ENCODE measurements at regions not wholly inside any gene's neighbourhood (a gene's known extent, or its start where the extent isn't known, plus 50 kb on each side); places are given as distances from the start of the nearest gene placed in this dataset.

- no peak for DNase-seq
Observed at GRCh38 chr3:99286266-99286845, 352.0 kb upstream of the COL8A1 start.

- no peak for DNase-seq
Observed at GRCh38 chr3:99269606-99270351, 368.3 kb upstream of the DCBLD2 start.

- no peak for DNase-seq
Observed at GRCh38 chr3:99256788-99257187, 355.3 kb upstream of the DCBLD2 start.

GRCh38 chr3:99253963-99254355 lies 352.5 kb upstream of the DCBLD2 start:
- no peak for DNase-seq

GRCh38 chr3:99250821-99251355 lies 349.4 kb upstream of the DCBLD2 start:
- DNase-seq = no peak

- no peak for DNase-seq
Observed at GRCh38 chr3:99250272-99250671, 348.8 kb upstream of the DCBLD2 start.

- no peak for DNase-seq
Observed at GRCh38 chr3:99249627-99250026, 348.1 kb upstream of the DCBLD2 start.

- DNase-seq = no peak
Observed at GRCh38 chr3:99248913-99249312, 347.4 kb upstream of the DCBLD2 start.

GRCh38 chr3:99248130-99248529 lies 346.6 kb upstream of the DCBLD2 start:
- DNase-seq = no peak

GRCh38 chr3:99246010-99246654 lies 344.6 kb upstream of the DCBLD2 start:
- DNase-seq = no peak

- no peak for DNase-seq
Observed at GRCh38 chr3:99242271-99242670, 340.8 kb upstream of the DCBLD2 start.

- no peak for DNase-seq
Observed at GRCh38 chr3:99240700-99241099, 339.2 kb upstream of the DCBLD2 start.

GRCh38 chr3:99236576-99236975 lies 335.1 kb upstream of the DCBLD2 start:
- no peak for DNase-seq

GRCh38 chr3:99232696-99233095 lies 331.2 kb upstream of the DCBLD2 start:
- DNase-seq = no peak

- DNase-seq = no peak
Observed at GRCh38 chr3:99218468-99218867, 317.0 kb upstream of the DCBLD2 start.

- DNase-seq = no peak
Observed at GRCh38 chr3:99212969-99213368, 311.5 kb upstream of the DCBLD2 start.

- DNase-seq = no peak
Observed at GRCh38 chr3:99211309-99211708, 309.8 kb upstream of the DCBLD2 start.

- DNase-seq = no peak
Observed at GRCh38 chr3:99199021-99199420, 297.5 kb upstream of the DCBLD2 start.

- DNase-seq = no peak
Observed at GRCh38 chr3:99191186-99191585, 289.7 kb upstream of the DCBLD2 start.

GRCh38 chr3:99188936-99189335 lies 287.4 kb upstream of the DCBLD2 start:
- no peak for DNase-seq

- DNase-seq = no peak
Observed at GRCh38 chr3:99186016-99186415, 284.5 kb upstream of the DCBLD2 start.

- no peak for DNase-seq
Observed at GRCh38 chr3:99176169-99176964, 274.9 kb upstream of the DCBLD2 start.

GRCh38 chr3:99175276-99175812 lies 273.8 kb upstream of the DCBLD2 start:
- no peak for DNase-seq

Measured in T1000 (cell line).